Panc1 (cell line): ENCODE measurements at regions not wholly inside any gene's neighbourhood (a gene's known extent, or its start where the extent isn't known, plus 50 kb on each side); places are given as distances from the start of the nearest gene placed in this dataset.

ENCODE experiments used
- ATAC-seq: fragments of 200-7000 bp; cut with Tn5 transposase; 2 replicates; pipeline ENCODE4 v1.9.1; 2020; ENCODE audit warnings: mild to moderate bottlenecking, moderate library complexity
- BruUV-seq: library from RNA; stranded (reverse); fragments of 400-500 nt; replicated peaks from 2 replicates; lab custom pipeline; 2021; lab: Mats Ljungman, UMichigan
- CTCF ChIA-PET: fragments of 300-600 bp; sonication (Branson Sonifier 250); formaldehyde crosslinking; loops from one replicate; lab custom pipeline; 2022; ENCODE audit warnings: antibody characterized with exemption; lab: Charles Lee
- POLR2A ChIA-PET: fragments of 300-600 bp; sonication (Branson Sonifier 250); formaldehyde crosslinking; loops from one replicate; lab custom pipeline; 2022; ENCODE audit warnings: antibody characterized with exemption; lab: Charles Lee
- DNase-seq: peaks from one replicate; pipeline ENCODE4 v3.0.0-alpha.2; 2010; ENCODE audit warnings: low read depth, low spot score
- H3K27ac ChIP-seq: 2 replicates; pipeline ENCODE4 v1.5.1; 2011; ENCODE audit warnings: mild to moderate bottlenecking, low read length, inconsistent platforms
- H3K27me3 ChIP-seq: fragments of 200-500 bp; sonication (Bioruptor generic); 2 replicates; pipeline ENCODE4 v1.6.0; 2014; ENCODE audit warnings: low read length, inconsistent platforms; ENCODE audit not compliant: control insufficient read depth, insufficient read depth
- H3K36me3 ChIP-seq: fragments of 200-500 bp; sonication (Bioruptor generic); 2 replicates; pipeline ENCODE4 v1.5.1; 2014; ENCODE audit warnings: inconsistent platforms, mild to moderate bottlenecking, low read length, moderate library complexity; ENCODE audit not compliant: control insufficient read depth, insufficient read depth
- H3K4me1 ChIP-seq: 2 replicates; pipeline ENCODE4 v1.5.1; 2011; ENCODE audit warnings: inconsistent platforms, mild to moderate bottlenecking, low read length, moderate library complexity; ENCODE audit not compliant: control insufficient read depth, insufficient read depth
- H3K4me3 ChIP-seq, 2 experiments: 2 replicates each; pipeline ENCODE4 v1.5.1; 2011 to 2012; ENCODE audit warnings: low read depth in 2 of 2, low read length in 2 of 2, mild to moderate bottlenecking in 2 of 2, inconsistent platforms in 1 of 2, moderate library complexity in 1 of 2
- H3K9me3 ChIP-seq: fragments of 200-500 bp; sonication (Bioruptor generic); 2 replicates; pipeline ENCODE4 v1.5.1; 2014; ENCODE audit warnings: low read depth, mild to moderate bottlenecking, inconsistent platforms, low read length, moderate library complexity; ENCODE audit not compliant: control insufficient read depth, insufficient read depth
- CTCF ChIP-seq: fragments of 450-650 bp; IDR thresholded peaks from 2 replicates; pipeline ENCODE4 v1.5.1; 2017; ENCODE audit warnings: mild to moderate bottlenecking
- POLR2AphosphoS5 ChIP-seq: IDR thresholded peaks from 2 replicates; pipeline ENCODE4 v1.6.1; 2012; ENCODE audit warnings: mild to moderate bottlenecking, low read depth, low read length, moderate library complexity
- SIN3A ChIP-seq: IDR thresholded peaks from 2 replicates; pipeline ENCODE4 v1.6.1; 2012; ENCODE audit warnings: low read depth, mild to moderate bottlenecking, low read length, moderate library complexity, borderline replicate concordance; ENCODE audit not compliant: insufficient read depth
- TCF7L2 ChIP-seq: IDR thresholded peaks from 2 replicates; pipeline ENCODE4 v1.6.1; 2011; ENCODE audit warnings: mild to moderate bottlenecking, low read depth, low read length, inconsistent platforms
- in situ Hi-C: cut with HindIII; loops from 2 replicates; pipeline ENCODE4 v1.10.0; 2016; ENCODE audit warnings: low sequenced_read_pairs, low pct_unique_long_range_greater_than_20kb
- intact Hi-C: fragments of 100-400 bp; cut with micrococcal nuclease; formaldehyde crosslinking; loops from one replicate; pipeline ENCODE4 v1.10.0; 2022; ENCODE audit not compliant: unreplicated experiment
- TF ChIP-seq, protein P1 (sequence below), 2 experiments: IDR thresholded peaks; 2 replicates each; pipeline ENCODE4 v1.6.1; 2011 to 2012; ENCODE audit warnings: low read depth in 2 of 2, control low read depth in 1 of 2, low read length in 1 of 2, mild to moderate bottlenecking in 1 of 2, moderate library complexity in 1 of 2; ENCODE audit not compliant: insufficient read depth in 1 of 2

DNA sequence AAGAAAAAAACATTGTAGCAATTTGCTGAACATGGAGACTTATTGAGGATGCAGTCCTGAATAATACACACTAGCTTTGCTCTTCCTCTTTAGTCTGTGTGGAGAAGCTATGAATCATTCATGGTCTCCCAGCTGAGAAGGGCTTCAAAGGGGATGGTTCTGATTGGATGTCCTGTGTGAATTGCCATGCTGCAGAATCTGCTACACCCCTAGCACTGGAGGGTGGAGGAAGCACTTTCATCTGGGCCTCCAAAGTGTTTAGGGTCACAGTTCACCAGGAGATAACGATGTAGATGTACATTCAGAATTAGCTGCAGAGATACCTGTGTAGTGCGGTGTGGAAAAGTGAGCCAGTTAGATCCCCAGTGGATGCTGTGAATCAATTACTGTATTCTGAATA lies 321.1 kb upstream of the EDNRB start:
- ATAC-seq, result no peak
- no peak for DNase-seq
- in situ Hi-C loops, result no loop called here
- intact Hi-C loops, result loop anchor here (10.0 kb wide), 1 partner anchor 735 kb away; no protein-coding TSS in a partner anchor
- BruUV-seq, result no TSS peak
- ChIA-PET POLR2A (no interaction called here), CTCF (no interaction called here)
- TF ChIP-seq SIN3A (no peak), POLR2AphosphoS5 (no peak), CTCF (no peak), TCF7L2 (no peak)
- TF ChIP-seq, protein P1, sequence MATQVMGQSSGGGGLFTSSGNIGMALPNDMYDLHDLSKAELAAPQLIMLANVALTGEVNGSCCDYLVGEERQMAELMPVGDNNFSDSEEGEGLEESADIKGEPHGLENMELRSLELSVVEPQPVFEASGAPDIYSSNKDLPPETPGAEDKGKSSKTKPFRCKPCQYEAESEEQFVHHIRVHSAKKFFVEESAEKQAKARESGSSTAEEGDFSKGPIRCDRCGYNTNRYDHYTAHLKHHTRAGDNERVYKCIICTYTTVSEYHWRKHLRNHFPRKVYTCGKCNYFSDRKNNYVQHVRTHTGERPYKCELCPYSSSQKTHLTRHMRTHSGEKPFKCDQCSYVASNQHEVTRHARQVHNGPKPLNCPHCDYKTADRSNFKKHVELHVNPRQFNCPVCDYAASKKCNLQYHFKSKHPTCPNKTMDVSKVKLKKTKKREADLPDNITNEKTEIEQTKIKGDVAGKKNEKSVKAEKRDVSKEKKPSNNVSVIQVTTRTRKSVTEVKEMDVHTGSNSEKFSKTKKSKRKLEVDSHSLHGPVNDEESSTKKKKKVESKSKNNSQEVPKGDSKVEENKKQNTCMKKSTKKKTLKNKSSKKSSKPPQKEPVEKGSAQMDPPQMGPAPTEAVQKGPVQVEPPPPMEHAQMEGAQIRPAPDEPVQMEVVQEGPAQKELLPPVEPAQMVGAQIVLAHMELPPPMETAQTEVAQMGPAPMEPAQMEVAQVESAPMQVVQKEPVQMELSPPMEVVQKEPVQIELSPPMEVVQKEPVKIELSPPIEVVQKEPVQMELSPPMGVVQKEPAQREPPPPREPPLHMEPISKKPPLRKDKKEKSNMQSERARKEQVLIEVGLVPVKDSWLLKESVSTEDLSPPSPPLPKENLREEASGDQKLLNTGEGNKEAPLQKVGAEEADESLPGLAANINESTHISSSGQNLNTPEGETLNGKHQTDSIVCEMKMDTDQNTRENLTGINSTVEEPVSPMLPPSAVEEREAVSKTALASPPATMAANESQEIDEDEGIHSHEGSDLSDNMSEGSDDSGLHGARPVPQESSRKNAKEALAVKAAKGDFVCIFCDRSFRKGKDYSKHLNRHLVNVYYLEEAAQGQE (IDR thresholded peaks at IDR 0.05; ENCODE audit: insufficient read depth in 1 of 2, low read depth in 2 of 2, low read length in 1 of 2), result no peak
- no peak overlapping the region for H3K4me3 ChIP-seq
- no peaks in the 10 kb centered on the region; the same call in 1 of the 2 replicates for H3K27me3 ChIP-seq
- H3K36me3 ChIP-seq, result no peaks in the 10 kb centered on the region
- no peaks in the 10 kb centered on the region for H3K9me3 ChIP-seq
- no peaks in the 10 kb centered on the region for H3K4me1 ChIP-seq
- no peak overlapping the region for H3K27ac ChIP-seq

DNA sequence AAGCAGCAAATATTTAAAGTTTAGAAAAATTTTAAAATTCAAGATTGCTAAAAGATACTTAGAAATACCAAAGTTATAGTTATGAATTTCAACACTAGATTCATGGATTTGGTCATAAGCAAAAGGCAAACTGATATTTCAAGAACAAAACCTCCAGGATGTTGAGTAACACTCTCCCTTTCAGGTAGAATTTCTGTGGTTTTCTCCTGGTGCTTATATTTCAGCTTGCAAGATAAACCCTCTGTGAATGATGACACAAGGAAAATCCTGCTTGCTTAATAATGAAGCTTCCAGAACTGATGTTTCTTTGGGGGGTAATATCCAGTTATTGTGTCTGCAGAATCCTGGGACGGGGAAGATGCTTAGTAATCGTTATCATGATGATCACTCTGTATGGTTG lies 320.3 kb upstream of the EDNRB start:
- intact Hi-C loops, result no loop called here
- Histone ChIP-seq H3K27ac (no peak overlapping the region), H3K4me1 (no peaks in the 10 kb centered on the region), H3K4me3 (no peak overlapping the region), H3K9me3 (no peaks in the 10 kb centered on the region), H3K36me3 (no peaks in the 10 kb centered on the region), H3K27me3 (no peaks in the 10 kb centered on the region; the same call in 1 of the 2 replicates)
- no TSS peak for BruUV-seq
- ChIA-PET POLR2A (no interaction called here), CTCF (no interaction called here)
- in situ Hi-C loops, result no loop called here
- TF ChIP-seq SIN3A (no peak), POLR2AphosphoS5 (no peak), TCF7L2 (no peak), CTCF (no peak)
- TF ChIP-seq, protein P1 (IDR thresholded peaks at IDR 0.05; ENCODE audit: insufficient read depth in 1 of 2, low read depth in 2 of 2, low read length in 1 of 2), result no peak
- DNase-seq (no peak), ATAC-seq (no peak)
